HL-60 (cell line): ENCODE measurements at regions not wholly inside any gene's neighbourhood (a gene's known extent, or its start where the extent isn't known, plus 50 kb on each side); places are given as distances from the start of the nearest gene placed in this dataset.

Source experiments
- DNase-seq, 2 experiments: peaks; one replicate each; pipeline ENCODE4 v3.0.0-alpha.2; 2010 to 2020; ENCODE audit warnings: low read depth in 1 of 2, low spot score in 1 of 2
- H3K27ac ChIP-seq: fragments of 250-450 bp; sonication (Bioruptor Pico); replicated peaks from 2 replicates; pipeline ENCODE4 v1.5.1; 2020; ENCODE audit warnings: mild to moderate bottlenecking, moderate library complexity
- H3K27me3 ChIP-seq: fragments of 250-450 bp; sonication (Bioruptor Pico); 2 replicates; pipeline ENCODE4 v1.5.1; 2021; ENCODE audit warnings: mild to moderate bottlenecking, moderate library complexity; ENCODE audit not compliant: insufficient read depth, poor library complexity, severe bottlenecking
- H3K4me3 ChIP-seq: replicated peaks from 2 replicates; pipeline ENCODE4 v1.5.1; 2011; ENCODE audit warnings: mild to moderate bottlenecking, control low read depth, low read length; ENCODE audit not compliant: insufficient read depth
- CTCF ChIP-seq: IDR thresholded peaks from one replicate; pipeline ENCODE4 v1.5.1; 2011; ENCODE audit warnings: low read length, control low read depth, inconsistent platforms; ENCODE audit not compliant: insufficient read depth
- GABPA ChIP-seq: IDR thresholded peaks from 2 replicates; pipeline ENCODE4 v1.6.1; 2012; ENCODE audit warnings: low read depth
- POLR2AphosphoS5 ChIP-seq: IDR thresholded peaks from 2 replicates; pipeline ENCODE4 v1.6.1; 2012; ENCODE audit warnings: low read depth
- REST ChIP-seq: IDR thresholded peaks from 2 replicates; pipeline ENCODE4 v1.6.1; 2012; ENCODE audit warnings: low read depth; ENCODE audit not compliant: insufficient replicate concordance
- SPI1 ChIP-seq: IDR thresholded peaks from 2 replicates; pipeline ENCODE4 v1.6.1; 2012; ENCODE audit warnings: low read depth, mild to moderate bottlenecking, borderline replicate concordance

DNA sequence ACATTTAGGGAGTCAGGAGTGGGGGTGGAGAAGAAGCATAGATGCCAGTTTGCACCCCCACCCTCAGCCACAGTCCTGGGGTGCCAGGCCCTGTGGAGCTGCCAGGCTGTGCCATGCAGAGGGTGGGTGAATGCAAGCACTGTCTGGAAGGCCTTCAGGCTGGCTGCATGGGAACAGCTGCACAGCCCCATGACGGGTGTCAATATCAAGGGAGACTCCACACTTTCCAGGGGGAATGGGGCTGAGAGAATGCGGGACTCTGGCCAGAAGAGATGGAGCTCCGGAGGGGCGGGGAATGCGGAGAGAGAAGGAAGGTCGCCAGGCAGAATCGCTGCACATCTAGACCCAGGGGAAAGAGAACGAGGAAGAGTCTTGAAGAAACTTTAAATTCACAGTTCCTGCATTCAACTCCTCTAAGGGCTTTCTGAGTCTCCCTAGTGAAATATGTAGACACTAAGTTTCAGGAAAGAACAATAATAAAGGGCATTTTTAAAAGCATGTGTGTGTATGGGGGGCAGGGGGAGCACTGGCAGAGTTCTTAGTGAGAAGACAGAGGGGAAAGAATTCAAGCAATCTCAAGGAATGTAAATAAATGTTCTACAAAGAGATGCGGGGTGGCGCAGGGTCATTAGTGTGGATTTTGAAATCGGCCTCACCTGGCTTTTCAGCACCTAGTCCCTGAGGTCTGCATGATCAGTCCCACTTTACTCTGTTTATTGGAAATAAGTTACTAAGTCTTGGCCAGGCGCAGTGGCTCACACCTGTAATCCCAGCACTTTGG is 59.1 kb downstream of the BOD1 start:
- H3K4me3 ChIP-seq, result no peak overlapping the region
- no peak for DNase-seq
- H3K27me3 ChIP-seq, result peaks cover 3% of the 10 kb centered on the region
- TF ChIP-seq SPI1 (no peak), REST (no peak), CTCF (no peak), GABPA (no peak), POLR2AphosphoS5 (no peak)
- H3K27ac ChIP-seq, result no peak overlapping the region

DNA sequence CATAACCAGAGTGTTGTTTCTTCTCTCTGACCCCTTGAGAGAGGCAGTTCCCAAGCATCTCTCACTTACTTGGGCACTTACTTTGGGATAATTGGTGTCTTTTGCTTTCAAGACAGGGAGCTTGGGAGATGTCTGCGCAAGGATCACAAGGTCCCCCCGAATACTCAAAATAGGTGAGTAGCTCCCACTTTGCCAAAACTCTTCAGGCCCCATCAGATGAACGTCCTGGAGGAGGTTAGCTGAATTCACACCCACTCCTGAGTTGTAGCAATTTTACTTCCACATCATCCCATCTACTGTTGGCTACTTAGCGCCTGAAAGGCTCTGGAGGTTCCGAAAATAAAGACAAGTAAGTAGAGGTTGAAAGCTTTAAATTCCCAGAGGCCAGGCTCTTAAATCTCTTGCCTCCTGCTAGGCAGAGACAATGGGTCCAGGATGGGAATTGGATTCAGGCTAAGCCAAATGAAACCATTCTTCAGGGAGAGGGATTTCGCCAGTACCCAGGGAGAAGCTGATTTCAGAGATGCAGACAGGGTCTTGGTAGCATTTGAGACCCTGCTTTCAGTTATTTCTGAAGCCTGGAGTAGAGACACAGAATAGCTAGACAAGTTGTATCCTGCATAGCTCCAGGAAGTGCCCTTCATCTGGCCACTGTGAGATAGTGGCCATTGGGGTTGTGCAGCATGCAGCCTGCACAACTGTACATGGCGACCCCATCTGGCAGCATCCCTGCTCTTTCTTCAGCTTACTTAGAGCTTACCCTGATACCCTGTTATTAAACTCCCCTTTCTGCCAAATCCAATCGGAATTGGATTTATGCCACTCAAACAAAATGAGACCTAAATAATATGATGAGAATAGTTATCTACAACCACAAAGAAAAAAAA is 60.1 kb downstream of the BOD1 start:
- TF ChIP-seq SPI1 (no peak), CTCF (no peak), POLR2AphosphoS5 (no peak), REST (no peak), GABPA (no peak)
- DNase-seq, result no peak
- Histone ChIP-seq H3K27ac (no peak overlapping the region), H3K27me3 (peaks cover 4% of the 10 kb centered on the region), H3K4me3 (no peak overlapping the region)

DNA sequence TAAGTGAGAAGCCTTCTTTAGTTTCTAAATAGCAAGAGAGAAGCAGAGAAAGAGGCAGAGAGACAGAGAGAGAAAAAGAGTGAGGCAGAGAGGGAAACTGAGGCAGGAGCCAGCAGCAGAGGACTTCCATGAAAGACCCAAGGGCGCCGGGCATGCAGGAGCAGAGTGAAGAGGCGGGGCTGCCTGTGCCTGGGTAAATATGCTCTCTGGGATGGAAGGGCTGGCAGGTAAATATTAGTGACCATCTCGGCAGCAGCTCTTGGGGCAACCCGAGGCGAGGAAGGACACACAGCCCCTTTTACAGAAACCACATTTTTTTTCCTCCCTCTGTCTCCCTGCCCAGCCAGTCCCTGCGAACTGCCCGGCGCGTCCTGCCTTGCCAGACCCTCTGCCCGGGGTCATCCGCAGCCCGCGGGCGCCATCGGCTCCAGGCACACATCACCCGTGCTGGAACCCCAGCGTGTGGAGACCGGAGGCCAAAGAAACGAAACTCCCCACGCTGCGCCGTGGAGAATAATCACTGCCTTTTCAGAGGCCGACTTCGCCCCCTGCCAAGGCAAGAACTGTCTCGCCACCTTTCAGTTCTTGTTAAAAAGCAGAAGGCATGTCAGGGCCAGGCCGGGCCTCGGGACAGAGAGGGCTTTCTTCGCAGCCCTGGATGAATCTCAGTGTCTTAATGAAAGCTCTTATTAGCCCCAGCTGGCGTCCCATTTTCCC is 61.3 kb downstream of the BOD1 start:
- no peak for TF ChIP-seq REST
- H3K4me3 ChIP-seq, result no peak overlapping the region
- no peak overlapping the region for H3K27ac ChIP-seq
- peaks cover 4% of the 10 kb centered on the region for H3K27me3 ChIP-seq
- no peak for DNase-seq
